Myocyte (in vitro differentiated cells): ENCODE measurements at regions not wholly inside any gene's neighbourhood (a gene's known extent, or its start where the extent isn't known, plus 50 kb on each side); places are given as distances from the start of the nearest gene placed in this dataset.

Experiments used
- DNase-seq: peaks from one replicate; pipeline ENCODE4 v3.0.0-alpha.2; 2012; ENCODE audit warnings: low read depth

- no peak for DNase-seq
These were observed 741.4 kb upstream of the LRRTM4 start for GRCh38 chr2:78263571-78263970.

GRCh38 chr2:78264130-78264529 lies 742.0 kb upstream of the LRRTM4 start:
- no peak for DNase-seq

- DNase-seq = no peak
These were observed 744.3 kb upstream of the REG3G start for GRCh38 chr2:78281164-78281563.

GRCh38 chr2:78290581-78291214 lies 734.8 kb upstream of the REG3G start:
- no peak for DNase-seq

GRCh38 chr2:78293768-78294167 lies 731.7 kb upstream of the REG3G start:
- DNase-seq = no peak

- DNase-seq = no peak
These were observed 724.2 kb upstream of the REG3G start for GRCh38 chr2:78301166-78301789.

- DNase-seq = no peak
These were observed 720.8 kb upstream of the REG3G start for GRCh38 chr2:78304678-78305077.

GRCh38 chr2:78309460-78309859 lies 716.0 kb upstream of the REG3G start:
- DNase-seq = no peak

- no peak for DNase-seq
These were observed 710.1 kb upstream of the REG3G start for GRCh38 chr2:78315368-78315767.

- no peak for DNase-seq
These were observed 707.2 kb upstream of the REG3G start for GRCh38 chr2:78318275-78318674.

GRCh38 chr2:78330193-78330592 lies 695.3 kb upstream of the REG3G start:
- no peak for DNase-seq

GRCh38 chr2:78351208-78351607 lies 674.3 kb upstream of the REG3G start:
- DNase-seq = no peak

- DNase-seq = no peak
These were observed 672.3 kb upstream of the REG3G start for GRCh38 chr2:78353168-78353567.

GRCh38 chr2:78355967-78356366 lies 669.5 kb upstream of the REG3G start:
- DNase-seq = no peak

- no peak for DNase-seq
These were observed 641.9 kb upstream of the REG3G start for GRCh38 chr2:78383576-78383975.

GRCh38 chr2:78397198-78397597 lies 628.3 kb upstream of the REG3G start:
- no peak for DNase-seq

- DNase-seq = no peak
These were observed 617.3 kb upstream of the REG3G start for GRCh38 chr2:78407960-78408794.

GRCh38 chr2:78408795-78409118 lies 616.7 kb upstream of the REG3G start:
- no peak for DNase-seq

GRCh38 chr2:78411303-78411702 lies 614.2 kb upstream of the REG3G start:
- DNase-seq = no peak

- no peak for DNase-seq
These were observed 608.7 kb upstream of the REG3G start for GRCh38 chr2:78416625-78417300.

GRCh38 chr2:78417355-78417754 lies 608.1 kb upstream of the REG3G start:
- no peak for DNase-seq

- no peak for DNase-seq
These were observed 607.5 kb upstream of the REG3G start for GRCh38 chr2:78418021-78418420.
